ENCODE measurements at regions not wholly inside any gene's neighbourhood (a gene's known extent, or its start where the extent isn't known, plus 50 kb on each side); places are given as distances from the start of the nearest gene placed in this dataset.

GRCh38 chr1:30465096-30465495 is 258.3 kb downstream of the MATN1 start:
- TF ChIP-seq POLR2A (IDR thresholded peaks at IDR 0.05), result no peak
- TF ChIP-seq, protein P1, sequence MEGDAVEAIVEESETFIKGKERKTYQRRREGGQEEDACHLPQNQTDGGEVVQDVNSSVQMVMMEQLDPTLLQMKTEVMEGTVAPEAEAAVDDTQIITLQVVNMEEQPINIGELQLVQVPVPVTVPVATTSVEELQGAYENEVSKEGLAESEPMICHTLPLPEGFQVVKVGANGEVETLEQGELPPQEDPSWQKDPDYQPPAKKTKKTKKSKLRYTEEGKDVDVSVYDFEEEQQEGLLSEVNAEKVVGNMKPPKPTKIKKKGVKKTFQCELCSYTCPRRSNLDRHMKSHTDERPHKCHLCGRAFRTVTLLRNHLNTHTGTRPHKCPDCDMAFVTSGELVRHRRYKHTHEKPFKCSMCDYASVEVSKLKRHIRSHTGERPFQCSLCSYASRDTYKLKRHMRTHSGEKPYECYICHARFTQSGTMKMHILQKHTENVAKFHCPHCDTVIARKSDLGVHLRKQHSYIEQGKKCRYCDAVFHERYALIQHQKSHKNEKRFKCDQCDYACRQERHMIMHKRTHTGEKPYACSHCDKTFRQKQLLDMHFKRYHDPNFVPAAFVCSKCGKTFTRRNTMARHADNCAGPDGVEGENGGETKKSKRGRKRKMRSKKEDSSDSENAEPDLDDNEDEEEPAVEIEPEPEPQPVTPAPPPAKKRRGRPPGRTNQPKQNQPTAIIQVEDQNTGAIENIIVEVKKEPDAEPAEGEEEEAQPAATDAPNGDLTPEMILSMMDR (IDR thresholded peaks at IDR 0.05 in 4 of 5, conservative IDR thresholded peaks at IDR 0.05 in 1 of 5), result no peak
- no peaks in the 10 kb centered on the region for H3K36me3 ChIP-seq

DNA sequence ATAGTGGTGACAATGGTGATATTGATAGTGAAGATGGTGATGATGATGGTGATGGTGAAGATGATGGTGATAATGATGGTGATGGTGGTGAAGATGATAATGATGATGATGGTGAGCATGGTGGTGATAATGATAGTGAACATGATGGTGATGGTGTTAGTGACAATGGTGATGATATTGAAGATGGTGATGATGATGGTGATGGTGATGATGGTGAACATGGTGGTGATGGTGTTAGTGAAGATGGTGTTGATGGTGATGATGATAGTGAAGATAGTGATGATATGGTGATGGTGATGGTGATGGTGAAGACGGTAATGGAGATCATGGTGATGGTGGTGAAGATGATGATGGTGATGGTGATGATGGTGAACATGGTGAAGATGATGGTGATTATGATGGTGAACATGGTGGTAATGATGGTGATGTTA is 259.2 kb downstream of the MATN1 start:
- peaks cover 0 to 3% (median 0%) of the 10 kb centered on the region in 3 donors for H3K27me3 ChIP-seq
- in situ Hi-C loops (cut with MboI; ENCODE audit: low sequenced_read_pairs in 4 of 4), result no loop called here
- H3K27ac ChIP-seq, result no peak overlapping the region
- no peak for DNase-seq
- TF ChIP-seq, protein P1 (IDR thresholded peaks at IDR 0.05 in 4 of 5, conservative IDR thresholded peaks at IDR 0.05 in 1 of 5), result no peak
- no peak for TF ChIP-seq POLR2A (IDR thresholded peaks at IDR 0.05)
- no peaks in the 10 kb centered on the region for H3K9me3 ChIP-seq
- intact Hi-C loops (cut with DNase I; ENCODE audit: low total_unique reads), result no loop called here
- ATAC-seq, result no peak
- no peaks in the 10 kb centered on the region for H3K36me3 ChIP-seq
- no peaks in the 10 kb centered on the region for H3K4me1 ChIP-seq
- H3K4me3 ChIP-seq, result no peak overlapping the region

More at GRCh38 chr1:30465096-30465495, 258.3 kb downstream of the MATN1 start:
- intact Hi-C loops (cut with DNase I; ENCODE audit: low total_unique reads) (no loop called here), in situ Hi-C loops (cut with MboI; ENCODE audit: low sequenced_read_pairs in 4 of 4) (no loop called here)
- no peak for DNase-seq
- H3K9me3 ChIP-seq, result no peaks in the 10 kb centered on the region
- H3K4me1 ChIP-seq, result no peaks in the 10 kb centered on the region
- no peak overlapping the region for H3K27ac ChIP-seq
- peaks cover 0 to 3% (median 0%) of the 10 kb centered on the region in 3 donors for H3K27me3 ChIP-seq
- no peak for ATAC-seq
- H3K4me3 ChIP-seq, result no peak overlapping the region

- no peak for TF ChIP-seq POLR2A (IDR thresholded peaks at IDR 0.05)
- TF ChIP-seq, protein P1 (IDR thresholded peaks at IDR 0.05 in 4 of 5, conservative IDR thresholded peaks at IDR 0.05 in 1 of 5), result no peak
- no peaks in the 10 kb centered on the region for H3K4me1 ChIP-seq
- intact Hi-C loops (cut with DNase I; ENCODE audit: low total_unique reads), result no loop called here
- ATAC-seq, result no peak
- H3K36me3 ChIP-seq, result no peaks in the 10 kb centered on the region
- H3K4me3 ChIP-seq, result no peak overlapping the region
- no peaks in the 10 kb centered on the region for H3K9me3 ChIP-seq
- in situ Hi-C loops (cut with MboI; ENCODE audit: low sequenced_read_pairs in 4 of 4), result no loop called here
- peaks cover 0 to 3% (median 0%) of the 10 kb centered on the region in 3 donors for H3K27me3 ChIP-seq
- no peak overlapping the region for H3K27ac ChIP-seq
- no peak for DNase-seq
Observed at GRCh38 chr1:30462826-30463425, 260.5 kb downstream of the MATN1 start.

- ATAC-seq, result no peak
- Histone ChIP-seq H3K4me1 (no peaks in the 10 kb centered on the region), H3K36me3 (no peaks in the 10 kb centered on the region), H3K27me3 (peaks cover 0 to 3% (median 0%) of the 10 kb centered on the region in 3 donors), H3K4me3 (no peak overlapping the region), H3K9me3 (no peaks in the 10 kb centered on the region), H3K27ac (no peak overlapping the region)
- no peak for TF ChIP-seq POLR2A (IDR thresholded peaks at IDR 0.05)
- TF ChIP-seq, protein P1 (IDR thresholded peaks at IDR 0.05 in 4 of 5, conservative IDR thresholded peaks at IDR 0.05 in 1 of 5), result no peak
- intact Hi-C loops (cut with DNase I; ENCODE audit: low total_unique reads) (no loop called here), in situ Hi-C loops (cut with MboI; ENCODE audit: low sequenced_read_pairs in 4 of 4) (no loop called here)
- no peak for DNase-seq
Observed at GRCh38 chr1:30462166-30462565, 261.2 kb downstream of the MATN1 start.

GRCh38 chr1:30461640-30462039 is 261.7 kb downstream of the MATN1 start:
- ATAC-seq (no peak), DNase-seq (no peak)
- Histone ChIP-seq H3K36me3 (no peaks in the 10 kb centered on the region), H3K4me1 (no peaks in the 10 kb centered on the region), H3K4me3 (no peak overlapping the region), H3K27ac (no peak overlapping the region), H3K9me3 (no peaks in the 10 kb centered on the region), H3K27me3 (peaks cover 0 to 3% (median 0%) of the 10 kb centered on the region in 3 donors)
- TF ChIP-seq, protein P1 (IDR thresholded peaks at IDR 0.05 in 4 of 5, conservative IDR thresholded peaks at IDR 0.05 in 1 of 5), result no peak
- no peak for TF ChIP-seq POLR2A (IDR thresholded peaks at IDR 0.05)
- in situ Hi-C loops (cut with MboI; ENCODE audit: low sequenced_read_pairs in 4 of 4) (no loop called here), intact Hi-C loops (cut with DNase I; ENCODE audit: low total_unique reads) (no loop called here)

All from gastrocnemius medialis (tissue), 4 donors.